SKM-1 (cell line): ENCODE measurements at regions not wholly inside any gene's neighbourhood (a gene's known extent, or its start where the extent isn't known, plus 50 kb on each side); places are given as distances from the start of the nearest gene placed in this dataset.

ENCODE experiments used
- DNase-seq: peaks from one replicate; lab custom pipeline; 2025; ENCODE audit not compliant: unreplicated experiment; lab: John Stamatoyannopoulos, UW

GRCh38 chr12:98418357-98419075 lies 96.9 kb upstream of the TMPO start:
- no peak for DNase-seq

- DNase-seq: no peak
Measured at GRCh38 chr12:98419081-98419794, 96.2 kb upstream of the TMPO start.

GRCh38 chr12:98419795-98420404 lies 95.5 kb upstream of the TMPO start:
- DNase-seq: no peak

- DNase-seq: no peak
Measured at GRCh38 chr12:98420461-98420860, 94.9 kb upstream of the TMPO start.

GRCh38 chr12:98421316-98421715 lies 94.1 kb upstream of the TMPO start:
- no peak for DNase-seq

- DNase-seq: no peak
Measured at GRCh38 chr12:98422359-98422758, 93.0 kb upstream of the TMPO start.

GRCh38 chr12:98422812-98423211 lies 92.6 kb upstream of the TMPO start:
- DNase-seq: no peak

GRCh38 chr12:98423963-98424362 lies 91.4 kb upstream of the TMPO start:
- no peak for DNase-seq

GRCh38 chr12:98424726-98425401 lies 90.5 kb upstream of the TMPO start:
- peak; percentile 20 for DNase-seq

DNA sequence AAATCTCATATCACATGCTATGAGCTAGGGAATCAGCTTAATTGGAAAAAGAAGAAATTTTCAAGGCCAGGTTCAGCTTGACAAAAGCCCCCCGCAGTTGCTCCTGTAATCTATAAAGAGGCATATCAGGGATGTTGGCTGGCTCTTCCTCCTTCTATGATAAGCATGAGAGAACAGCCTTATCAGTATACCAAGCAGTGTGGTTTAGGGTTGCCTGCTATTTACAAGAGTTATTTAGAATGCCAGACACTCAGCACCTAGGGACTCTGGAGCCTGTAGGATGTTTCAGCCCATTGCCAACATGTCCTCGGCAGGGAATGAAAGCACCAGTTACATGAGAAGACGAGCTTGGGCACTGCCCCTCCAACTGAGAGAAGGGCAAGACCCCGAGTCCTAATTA lies 89.5 kb upstream of the TMPO start:
- DNase-seq: no peak

- DNase-seq: no peak
Measured at GRCh38 chr12:98431089-98431488, 84.3 kb upstream of the TMPO start.

GRCh38 chr12:98437166-98437565 lies 78.2 kb upstream of the TMPO start:
- no peak for DNase-seq

DNA sequence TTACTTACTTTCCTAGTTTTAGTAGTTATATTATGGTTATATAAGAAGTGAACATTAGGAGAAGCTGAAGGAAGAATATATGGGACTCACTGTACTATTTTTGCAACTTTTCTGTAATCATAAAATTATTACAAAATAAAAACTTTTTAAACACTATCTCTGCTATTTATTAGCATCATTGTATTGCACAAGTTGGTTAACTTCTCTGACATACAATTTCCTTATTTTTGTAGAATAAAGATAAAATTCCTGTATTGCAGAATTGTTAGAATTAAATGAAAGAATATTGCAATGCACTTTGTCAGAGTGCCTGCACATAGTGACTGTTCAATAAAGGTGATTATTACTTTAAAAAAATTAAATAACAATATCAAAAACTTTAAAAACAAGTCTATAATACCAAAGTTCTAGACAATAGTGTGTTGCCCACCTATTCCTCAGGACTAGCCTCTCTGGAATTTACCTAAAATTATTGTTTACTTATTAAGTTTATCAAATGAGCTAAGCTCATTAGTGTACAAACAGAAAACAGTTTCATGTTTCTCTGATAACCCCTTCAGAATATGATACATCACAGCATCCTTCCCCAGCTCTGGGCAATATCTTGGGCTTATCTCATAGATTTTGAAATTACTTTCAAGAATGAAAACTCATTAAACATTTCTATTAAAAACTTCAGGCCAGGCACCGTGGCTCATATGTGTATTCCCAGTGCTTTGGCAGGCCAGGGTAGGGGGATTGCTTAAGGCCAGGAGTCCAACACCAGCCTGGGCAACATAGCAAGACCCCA lies 77.4 kb upstream of the TMPO start:
- DNase-seq: no peak

DNA sequence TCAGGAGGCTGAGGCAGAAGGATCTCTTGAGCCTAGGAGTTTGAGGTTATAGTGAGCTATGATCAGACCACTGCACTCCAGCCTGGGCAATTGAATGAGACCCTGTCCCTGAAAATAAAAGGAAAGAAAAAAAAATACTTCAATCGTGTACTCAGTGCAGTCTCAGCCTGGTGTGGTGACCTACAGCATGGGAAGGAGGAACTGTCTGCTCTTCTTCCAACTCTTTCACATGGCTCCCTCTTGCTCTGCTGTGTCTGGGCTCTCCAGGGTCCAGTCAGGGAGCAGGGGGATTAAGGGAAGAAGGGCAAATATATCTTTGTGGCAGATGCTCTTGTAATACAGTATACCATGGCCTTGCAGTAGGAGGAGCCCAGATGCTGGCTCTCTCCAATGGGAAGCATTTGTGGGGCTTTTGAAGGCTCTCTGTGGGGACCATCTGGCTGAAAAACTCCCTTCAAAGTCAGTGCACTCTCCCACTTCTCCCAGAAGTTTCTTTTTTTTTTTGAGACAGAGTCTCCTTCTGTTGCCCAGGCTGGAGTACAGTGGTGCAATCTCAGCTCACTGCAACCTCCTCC lies 76.6 kb upstream of the TMPO start:
- no peak for DNase-seq

DNA sequence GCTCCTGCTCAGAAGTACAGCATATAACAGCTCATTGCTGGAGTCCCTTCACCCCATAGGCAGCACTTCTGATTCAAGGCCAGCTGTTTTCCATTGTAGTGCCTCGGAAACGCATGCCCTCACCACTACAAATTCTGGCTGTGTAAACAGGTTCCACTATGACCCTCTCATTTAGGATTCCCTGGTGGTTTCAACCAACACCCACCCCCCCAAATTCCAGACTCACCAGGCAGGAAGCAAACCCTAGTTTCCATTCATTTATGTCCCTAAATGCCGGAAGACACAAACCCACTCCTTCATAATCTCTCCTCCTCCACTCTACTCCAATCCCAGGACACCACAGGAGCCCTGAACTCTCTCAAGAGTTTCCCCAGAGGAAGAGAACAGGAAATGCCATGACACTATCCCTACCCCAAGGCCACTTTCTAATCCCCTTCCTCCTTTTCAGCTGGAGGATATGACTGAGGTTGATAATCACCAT lies 75.9 kb upstream of the TMPO start:
- peak; percentile 13 for DNase-seq

GRCh38 chr12:98439981-98440581 lies 75.3 kb upstream of the TMPO start:
- peak; percentile 62 for DNase-seq

DNA sequence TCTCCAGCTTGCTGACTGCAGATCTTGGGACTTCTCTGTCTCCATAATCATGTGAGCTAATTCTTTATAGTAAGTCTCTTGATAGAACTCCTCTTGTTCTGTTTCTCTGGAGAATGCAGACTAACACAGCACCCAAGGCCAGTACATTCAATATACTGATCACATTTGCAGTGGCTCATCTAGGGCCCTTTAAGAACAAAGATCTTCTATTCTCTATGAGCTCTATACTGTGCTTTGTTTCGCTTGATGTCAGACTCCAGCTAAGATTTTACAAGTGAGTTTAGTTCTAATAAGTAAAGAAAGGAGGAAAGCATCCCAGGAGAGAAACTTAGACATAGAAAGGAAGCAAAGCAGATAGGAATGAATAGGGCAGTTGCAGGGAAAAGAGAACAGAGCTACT lies 69.3 kb upstream of the TMPO start:
- DNase-seq: no peak

DNA sequence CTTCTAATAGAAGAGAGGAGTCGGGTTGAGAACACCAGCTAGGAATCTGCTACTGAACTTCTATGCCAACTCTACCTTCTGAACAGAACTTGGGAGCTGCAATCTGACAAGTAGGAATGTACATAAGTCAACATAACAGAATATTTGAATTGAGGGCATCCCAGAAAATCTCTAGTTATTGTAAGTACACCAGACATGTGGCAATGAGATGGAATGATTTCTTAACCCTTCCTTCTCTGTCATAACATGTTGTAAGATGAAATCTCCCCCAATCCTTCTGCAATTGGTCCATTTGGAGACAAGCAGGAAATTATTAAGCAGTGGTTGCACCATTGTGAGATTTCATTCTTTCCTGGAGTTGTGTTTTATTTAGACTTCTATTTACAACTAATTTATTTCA lies 68.7 kb upstream of the TMPO start:
- DNase-seq: no peak

GRCh38 chr12:98449584-98449983 lies 65.8 kb upstream of the TMPO start:
- no peak for DNase-seq

DNA sequence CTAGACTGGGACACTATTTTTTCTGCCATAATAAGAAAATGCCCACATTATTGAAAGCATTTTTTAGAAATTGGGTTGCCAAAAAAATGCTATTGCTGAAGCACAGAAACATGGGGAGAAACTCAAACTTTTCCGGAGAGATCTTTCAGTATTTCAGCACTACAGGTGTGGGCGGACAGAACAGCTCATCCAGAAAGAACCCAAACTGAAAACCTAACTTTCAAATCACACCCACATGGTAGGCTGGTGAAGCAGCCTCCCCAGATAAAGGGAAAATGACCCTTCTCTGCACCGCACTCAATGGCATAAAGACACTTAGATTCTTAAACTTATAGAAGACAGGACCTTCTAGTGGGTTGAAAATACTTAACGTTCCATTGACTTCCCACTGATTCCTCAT lies 62.3 kb upstream of the TMPO start:
- DNase-seq: no peak
